LHCN-M2 (cell line): ENCODE measurements at regions not wholly inside any gene's neighbourhood (a gene's known extent, or its start where the extent isn't known, plus 50 kb on each side); places are given as distances from the start of the nearest gene placed in this dataset.
"Not testable (repeated sequence)": the region's sequence is repeated elsewhere in the genome, so short reads cannot be mapped to it uniquely, and the experiment has no call there.

Experiments used
- DNase-seq: peaks from one replicate; pipeline ENCODE4 v3.0.0-alpha.2; 2012; ENCODE audit warnings: low read depth

GRCh38 chr21:22277341-22277740 lies 1279.1 kb downstream of the NCAM2 start:
- DNase-seq = no peak

DNA sequence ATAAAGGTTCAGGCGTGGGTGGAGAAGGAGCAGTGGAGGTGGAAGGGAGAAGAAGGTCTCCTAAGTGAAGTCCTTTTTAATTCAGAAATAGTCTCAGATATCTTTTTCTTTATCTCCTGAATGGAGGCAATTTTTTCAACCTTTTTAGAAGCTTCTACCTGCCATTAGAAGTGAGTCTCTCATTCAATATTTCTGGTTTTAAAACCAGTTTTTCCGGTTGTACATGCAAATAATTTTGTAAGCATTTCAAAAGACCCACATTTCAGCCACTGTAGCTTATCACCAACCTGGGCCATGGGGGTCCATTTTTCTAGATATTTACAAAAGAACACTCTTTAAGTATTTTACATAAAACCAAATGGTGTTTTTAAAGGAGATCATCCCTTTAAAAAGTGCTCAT lies 1280.2 kb downstream of the NCAM2 start:
- DNase-seq = no peak

DNA sequence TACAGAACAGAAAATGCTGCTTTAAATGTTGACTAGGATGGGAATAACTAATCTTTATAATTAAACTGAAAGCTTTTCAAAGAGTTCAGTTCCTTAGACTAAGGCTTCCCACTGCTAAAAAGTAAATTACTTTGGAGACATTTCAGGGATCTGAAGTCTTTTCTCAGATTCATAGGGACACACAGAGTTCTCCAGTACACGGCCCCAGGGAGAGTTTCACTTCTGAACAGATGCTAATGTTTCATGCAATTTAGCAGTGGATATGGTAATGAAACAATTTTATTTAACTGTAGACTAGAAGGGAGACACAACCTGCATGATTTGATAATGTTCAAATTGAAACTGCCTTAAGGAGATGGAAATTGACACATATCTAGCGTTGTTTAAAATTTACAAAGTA lies 1282.6 kb downstream of the NCAM2 start:
- DNase-seq = no peak

- DNase-seq = no peak
Observed at GRCh38 chr21:22288885-22289499, 1290.8 kb downstream of the NCAM2 start.

DNA sequence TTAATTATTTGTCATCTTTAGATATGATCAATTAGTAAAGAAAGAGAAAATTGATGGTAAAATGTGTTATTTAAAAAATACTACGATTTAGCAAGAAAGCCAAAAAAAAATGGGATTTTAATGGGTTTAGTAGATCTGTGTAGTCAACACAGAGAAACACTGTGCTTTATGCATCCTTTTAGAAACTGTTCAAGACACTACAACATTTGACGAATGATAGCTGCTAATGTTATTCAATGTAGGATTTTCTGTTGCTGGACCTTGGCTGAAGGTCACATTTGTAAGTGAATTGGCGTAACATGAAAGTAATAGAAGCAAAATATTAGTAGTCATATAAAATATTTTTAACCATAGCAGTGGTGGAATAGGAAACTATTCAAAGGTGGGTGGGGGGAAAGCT lies 1293.9 kb downstream of the NCAM2 start:
- no peak for DNase-seq

GRCh38 chr21:22297575-22297974 lies 1299.4 kb downstream of the NCAM2 start:
- DNase-seq = no peak

DNA sequence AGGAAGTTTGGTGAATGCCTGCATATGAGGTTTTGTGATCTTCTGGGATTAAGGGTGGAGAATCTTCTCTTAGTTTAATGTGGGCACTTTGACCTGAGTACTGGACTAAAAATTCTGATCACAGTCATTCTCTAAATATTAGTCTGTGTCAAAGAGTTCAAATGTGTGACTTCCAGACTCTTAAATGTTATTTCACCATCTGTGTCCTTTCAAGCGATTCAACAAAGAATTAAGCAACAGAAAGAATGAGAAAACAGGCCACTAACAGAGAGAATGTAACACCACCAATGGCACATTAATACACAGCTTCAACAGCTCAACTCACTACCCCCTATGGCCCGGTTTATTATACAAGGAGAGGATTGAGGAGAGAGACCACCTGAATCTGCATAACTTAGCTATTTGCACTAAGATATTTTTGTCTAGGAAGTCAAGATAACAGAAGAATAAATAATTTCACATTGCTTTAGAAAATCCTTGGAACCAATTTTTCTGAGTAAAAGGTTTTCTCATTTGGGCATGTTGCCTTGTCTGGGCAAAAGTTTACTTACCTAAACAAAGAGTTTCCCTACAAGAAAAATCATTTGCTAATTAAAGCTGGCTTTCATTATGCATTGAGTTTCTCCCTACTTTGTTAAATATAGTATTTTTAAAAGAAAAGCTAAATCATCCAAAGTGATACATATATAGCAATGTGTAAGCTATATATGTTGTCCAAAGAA lies 1313.7 kb downstream of the NCAM2 start:
- DNase-seq = no peak

DNA sequence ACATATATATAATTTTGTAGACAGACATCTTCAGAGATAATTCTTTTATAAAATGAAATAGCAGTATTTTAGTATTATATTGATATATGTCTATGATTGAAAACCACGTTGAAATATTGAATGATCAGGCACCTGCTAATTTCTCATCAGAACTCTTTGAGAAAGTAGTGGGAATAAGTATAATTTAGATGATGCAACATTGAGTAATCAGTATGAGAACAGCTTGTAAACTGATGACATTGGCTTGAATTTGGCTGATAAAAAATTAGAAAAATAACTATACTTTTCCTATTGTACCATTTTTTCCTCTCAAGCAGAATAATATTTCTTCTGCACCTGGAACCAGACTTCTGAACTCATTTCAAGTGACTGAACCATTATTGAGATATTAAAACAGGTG lies 1316.8 kb downstream of the NCAM2 start:
- no peak for DNase-seq

DNA sequence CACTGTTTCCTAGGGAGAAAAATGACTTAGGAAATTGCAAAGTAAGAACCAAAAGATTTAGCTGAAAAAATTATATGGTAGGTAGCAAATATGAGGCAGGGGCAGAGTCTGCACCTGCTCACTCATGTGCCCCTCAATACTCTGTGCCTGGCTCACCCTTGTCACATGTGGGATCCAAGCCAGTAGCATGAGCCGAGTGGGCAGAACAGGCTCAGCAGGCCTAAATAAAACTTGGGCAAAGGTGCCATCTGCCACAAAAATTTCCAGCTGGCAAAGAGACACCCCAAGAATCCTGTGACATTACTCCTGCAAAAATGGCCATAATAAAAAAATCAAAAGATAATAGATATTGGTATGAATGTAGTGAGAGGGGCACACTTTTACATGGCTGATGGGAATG lies 1321.2 kb downstream of the NCAM2 start:
- no peak for DNase-seq

DNA sequence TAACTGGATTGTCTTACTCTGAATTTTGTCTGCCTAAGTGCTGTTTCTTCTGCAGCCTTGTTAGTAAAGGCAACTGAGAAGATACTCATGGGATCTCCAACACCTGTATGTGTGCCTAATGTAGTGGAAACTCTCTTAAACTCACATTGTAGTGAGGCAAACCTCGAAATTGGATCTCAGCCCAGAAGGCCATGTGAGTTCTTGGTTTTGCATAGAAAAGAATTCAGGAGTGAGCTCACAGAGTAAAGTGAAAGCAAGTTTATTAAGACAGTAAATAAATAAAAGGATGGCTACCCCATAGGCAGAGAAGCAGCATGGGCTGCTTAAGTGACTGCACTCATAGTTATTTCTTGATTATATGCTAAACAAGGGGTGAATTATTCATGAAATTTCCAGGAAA lies 1344.7 kb downstream of the NCAM2 start:
- no peak for DNase-seq

- DNase-seq = no peak
Observed at GRCh38 chr21:22343303-22343702, 1345.1 kb downstream of the NCAM2 start.

GRCh38 chr21:22343721-22344120 lies 1345.5 kb downstream of the NCAM2 start:
- DNase-seq = no peak

DNA sequence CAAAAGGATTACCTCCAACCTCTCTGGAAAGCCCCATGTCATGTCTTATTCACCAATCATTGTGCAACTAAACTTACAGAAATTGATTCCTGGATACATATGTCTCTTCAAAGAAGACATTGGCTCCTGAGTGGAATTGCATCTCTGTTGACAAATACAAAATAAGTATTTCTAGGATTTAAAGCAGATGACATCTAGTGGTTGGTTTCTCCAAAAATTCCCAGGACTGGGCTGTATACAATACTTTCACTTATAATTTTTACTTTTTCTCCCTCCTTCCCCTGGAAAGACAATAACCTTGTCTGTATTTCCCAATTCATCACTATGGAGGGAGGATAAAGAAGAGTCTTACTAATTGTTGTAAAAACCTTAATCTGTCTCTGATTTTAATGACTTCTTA lies 1347.4 kb downstream of the NCAM2 start:
- no peak for DNase-seq

- DNase-seq = no peak
Observed at GRCh38 chr21:22346576-22346975, 1348.4 kb downstream of the NCAM2 start.

DNA sequence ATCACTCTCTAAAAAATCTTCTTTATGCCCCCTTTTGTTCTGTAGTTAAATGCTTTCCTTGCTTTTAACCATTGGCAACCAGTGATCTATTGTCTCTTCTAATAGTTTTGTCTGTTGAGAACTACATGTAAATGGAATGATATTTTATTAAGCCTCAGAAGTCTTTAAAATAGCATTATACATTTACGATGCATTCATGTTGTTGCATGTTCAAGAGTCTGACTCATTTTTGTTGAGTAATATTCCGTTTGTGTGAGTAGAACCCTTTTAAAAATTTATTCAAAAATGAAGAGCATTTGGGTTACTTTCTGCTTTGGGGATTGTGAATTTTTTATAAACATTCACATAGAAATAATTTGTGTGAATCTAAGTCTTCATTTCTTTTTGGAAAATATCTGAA lies 1352.9 kb downstream of the NCAM2 start:
- DNase-seq = no peak

DNA sequence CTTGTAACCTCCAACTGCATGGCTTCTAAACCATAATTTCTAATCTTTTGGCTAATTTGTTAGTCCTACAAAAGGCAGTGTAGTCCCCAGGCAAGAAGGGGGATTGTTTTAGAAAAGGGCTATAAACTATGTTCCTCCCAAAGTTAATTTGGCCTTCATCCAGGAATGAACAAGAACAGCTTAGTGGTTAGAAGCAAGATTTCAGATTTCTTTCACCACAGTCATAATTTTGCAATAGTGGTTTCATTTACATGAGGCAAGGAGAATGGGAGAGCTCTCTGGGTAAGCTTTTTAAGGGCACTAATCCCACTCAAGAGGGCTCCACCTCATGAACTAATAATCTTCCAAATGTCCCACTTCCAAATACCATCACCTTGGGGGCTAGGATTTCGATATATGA lies 1353.9 kb downstream of the NCAM2 start:
- no peak for DNase-seq

DNA sequence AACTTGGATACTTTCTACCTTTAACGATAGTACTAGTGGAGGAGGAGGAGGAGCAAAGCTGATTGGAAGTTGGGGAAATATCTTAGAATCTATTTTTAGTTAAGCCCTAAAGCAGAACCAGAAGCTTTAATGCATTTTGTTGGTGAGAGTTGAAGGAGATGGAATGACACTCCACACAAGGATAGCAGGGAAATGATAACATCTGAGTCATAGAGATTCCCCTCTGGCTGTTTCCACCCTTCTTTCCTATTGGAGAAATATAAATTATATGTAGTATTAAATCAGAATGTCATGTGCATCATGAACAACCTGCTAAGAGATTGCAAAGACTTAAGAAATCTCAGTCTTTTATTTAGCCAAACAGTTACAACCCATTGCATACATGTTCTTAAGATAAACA lies 1357.7 kb downstream of the NCAM2 start:
- no peak for DNase-seq

DNA sequence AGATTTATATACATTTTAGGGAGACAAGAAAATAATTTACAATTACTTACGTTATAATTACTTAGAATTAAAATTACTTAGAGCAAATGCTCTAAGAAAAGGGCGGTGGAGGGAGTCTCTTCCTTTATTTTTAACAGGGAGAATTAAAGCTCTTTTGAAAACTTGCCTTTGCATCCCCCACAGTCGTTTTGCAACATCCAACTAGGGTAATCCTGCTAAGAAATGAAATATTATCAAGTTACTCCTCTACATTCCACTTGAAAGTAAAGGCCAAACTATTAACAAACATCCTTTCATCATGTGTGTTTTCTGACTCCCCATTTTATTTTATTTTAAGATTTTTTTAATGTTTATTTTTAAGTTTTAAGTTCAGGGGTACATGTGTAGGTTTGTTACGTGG lies 1358.5 kb downstream of the NCAM2 start:
- DNase-seq = no peak

GRCh38 chr21:22359599-22359998 lies 1361.4 kb downstream of the NCAM2 start:
- not testable (repeated sequence) for DNase-seq

GRCh38 chr21:22363504-22363903 lies 1365.3 kb downstream of the NCAM2 start:
- DNase-seq = no peak

GRCh38 chr21:22364163-22364562 lies 1366.0 kb downstream of the NCAM2 start:
- DNase-seq = no peak

DNA sequence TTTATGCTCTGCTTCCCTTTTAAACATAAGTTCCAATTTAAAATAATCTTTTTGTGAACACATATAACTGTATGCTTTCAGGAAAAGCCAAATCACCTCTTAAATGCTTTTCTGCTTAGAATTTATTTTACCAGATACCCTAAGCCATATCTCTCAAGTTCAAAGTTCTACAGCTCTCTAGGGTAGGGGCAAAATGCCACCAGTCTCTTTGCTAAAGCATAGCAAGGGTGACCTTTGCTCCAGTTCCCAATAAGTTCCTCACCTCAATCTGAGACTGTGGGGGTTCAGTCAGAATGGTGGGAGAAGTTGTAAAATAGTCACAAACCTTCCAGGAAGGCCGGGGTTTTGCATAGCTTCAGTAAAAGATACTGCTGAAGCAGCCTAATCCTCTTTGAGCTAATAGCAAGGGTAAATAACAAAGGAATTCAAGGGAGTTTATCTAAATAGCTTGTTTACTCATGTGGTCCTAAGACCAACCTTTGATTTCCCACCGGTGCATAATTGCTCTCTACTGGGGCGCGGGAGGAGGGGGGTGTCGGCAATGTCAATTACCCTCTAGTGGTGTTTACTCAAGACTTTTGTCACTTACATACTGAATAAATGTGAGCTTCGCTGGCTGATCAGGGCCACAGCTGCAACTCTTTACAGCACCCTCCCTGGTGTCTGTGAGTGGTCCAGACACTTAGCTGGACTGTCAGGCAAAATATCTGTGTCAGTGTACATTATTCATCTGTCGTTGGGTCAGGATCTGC lies 1376.2 kb downstream of the NCAM2 start:
- DNase-seq = no peak

DNA sequence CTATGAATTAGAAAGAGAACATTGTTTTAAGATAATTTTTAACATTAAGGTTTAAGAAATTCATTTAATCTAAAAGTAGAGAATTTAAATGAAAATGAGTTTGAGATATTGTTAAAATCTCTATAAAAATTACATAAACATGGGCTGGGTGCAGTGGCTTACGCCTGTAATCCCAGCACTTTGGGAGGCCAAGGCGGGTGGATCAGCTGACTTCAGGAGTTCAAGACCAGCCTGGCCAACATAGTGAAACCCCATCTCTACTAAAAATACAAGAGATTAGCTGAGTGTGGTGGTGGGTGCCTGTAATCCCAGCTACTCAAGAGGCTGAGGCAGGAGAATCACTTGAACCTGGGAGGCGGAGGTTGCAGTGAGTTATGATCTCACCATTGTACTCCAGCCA lies 1379.6 kb downstream of the NCAM2 start:
- DNase-seq = not testable (repeated sequence)
